Upper lobe of left lung (tissue), 6 donors: ENCODE measurements at regions not wholly inside any gene's neighbourhood (a gene's known extent, or its start where the extent isn't known, plus 50 kb on each side); places are given as distances from the start of the nearest gene placed in this dataset.
A peak's percentile ranks its signal among the peaks of the same experiment; 100 is the strongest.

Experiments
- ATAC-seq, 2 donors: fragments of 200-7000 bp; cut with Tn5 transposase; one replicate each; pipeline ENCODE4 v1.9.1; 2022; ENCODE audit warnings: mild to moderate bottlenecking in 2 of 2, moderate library complexity in 2 of 2; ENCODE audit not compliant: low FRiP score in 2 of 2
- DNase-seq, 2 donors: peaks; one replicate each; pipeline ENCODE4 v3.0.0-alpha.2; 2019 to 2020
- H3K27ac ChIP-seq, 4 donors: fragments of 200-600 bp; sonication (generic); one replicate each; pipeline ENCODE4 v1.5.1; 2016 to 2019
- H3K27me3 ChIP-seq, 4 donors: fragments of 200-600 bp; sonication (generic); one replicate each; pipeline ENCODE4 v1.5.1; 2017 to 2019
- H3K36me3 ChIP-seq, 4 donors: fragments of 200-600 bp; sonication (generic); one replicate each; pipeline ENCODE4 v1.5.1; 2016 to 2019
- H3K4me1 ChIP-seq, 4 donors: fragments of 200-600 bp; sonication (generic); one replicate each; pipeline ENCODE4 v1.5.1; 2018 to 2019
- H3K4me3 ChIP-seq, 4 donors: fragments of 200-600 bp; sonication (generic); one replicate each; pipeline ENCODE4 v1.5.1; 2017 to 2019; ENCODE audit warnings: mild to moderate bottlenecking in 2 of 4, moderate library complexity in 1 of 4
- H3K9me3 ChIP-seq, 4 donors: fragments of 200-600 bp; sonication (generic); one replicate each; pipeline ENCODE4 v1.5.1; 2018 to 2019
- EP300 ChIP-seq, 4 donors: sonication (generic); formaldehyde crosslinking; IDR thresholded peaks; one replicate each; pipeline ENCODE4 v1.5.1; 2017; ENCODE audit warnings: antibody characterized with exemption in 4 of 4, control low read depth in 2 of 4
- POLR2A ChIP-seq, 4 donors: fragments of 450-650 bp; IDR thresholded peaks; one replicate each; pipeline ENCODE4 v1.5.1; 2016 to 2017; ENCODE audit warnings: antibody characterized with exemption in 4 of 4, mild to moderate bottlenecking in 2 of 4
- POLR2AphosphoS5 ChIP-seq, 2 donors: sonication (generic); formaldehyde crosslinking; IDR thresholded peaks; one replicate each; pipeline ENCODE4 v1.5.1; 2017; ENCODE audit warnings: antibody characterized with exemption in 2 of 2
- WGBS, 2 donors: methylation state at CpG; one replicate each; pipeline ENCODE4 v1.1.5; 2017 to 2018; 5-methylcytosine and 5-hydroxymethylcytosine counted together
- TF ChIP-seq, protein P1 (sequence below), 6 experiments: fragments of 450-650 bp in 4 of 6; fragments of 200-600 bp in 2 of 6; sonication (generic) in 2 of 6; IDR thresholded peaks; one replicate each; pipeline ENCODE4 v1.5.1; 2016 to 2019; ENCODE audit warnings: antibody characterized with exemption in 6 of 6
- donor health status: DM: no; HTN: no; CAD: no; lungs with moderate emphysema.
- donor health status: DM: no; HTN: yes; CAD: no; lungs with severe emphysema.

DNA sequence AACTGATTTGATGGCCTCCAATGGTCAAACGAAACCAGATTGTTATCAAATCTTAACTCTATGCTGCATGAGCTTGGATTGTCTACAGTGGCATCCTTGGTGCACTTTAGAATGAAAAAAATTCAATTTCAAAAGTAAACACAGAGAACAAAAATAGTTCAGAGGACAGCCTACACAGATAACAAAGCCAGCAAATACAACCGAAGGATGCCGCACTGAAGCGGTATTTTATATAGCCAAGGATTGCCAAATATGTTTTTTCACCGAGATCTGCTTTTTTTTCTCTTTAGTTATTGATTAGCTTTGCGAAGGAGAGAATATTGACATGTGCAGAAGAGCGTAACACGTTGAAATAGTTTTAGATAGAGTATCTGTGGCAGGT is 72.0 kb downstream of the SLC4A3 start:
- WGBS, 2 donors, result 88 to 92% methylated on average over 8 of the region's 8 CpGs
- Histone ChIP-seq H3K4me3 (no peak overlapping the region), H3K4me1 (peaks cover 0 to 9% (median 0%) of the 10 kb centered on the region in 4 donors), H3K27ac (no peak overlapping the region), H3K36me3 (no peaks in the 10 kb centered on the region), H3K9me3 (no peaks in the 10 kb centered on the region), H3K27me3 (no peaks in the 10 kb centered on the region)
- DNase-seq, result no peak
- ATAC-seq, result no peak
- TF ChIP-seq POLR2AphosphoS5 (IDR thresholded peaks at IDR 0.05) (no peak), EP300 (IDR thresholded peaks at IDR 0.05) (no peak), POLR2A (IDR thresholded peaks at IDR 0.05) (no peak)
- TF ChIP-seq, protein P1, sequence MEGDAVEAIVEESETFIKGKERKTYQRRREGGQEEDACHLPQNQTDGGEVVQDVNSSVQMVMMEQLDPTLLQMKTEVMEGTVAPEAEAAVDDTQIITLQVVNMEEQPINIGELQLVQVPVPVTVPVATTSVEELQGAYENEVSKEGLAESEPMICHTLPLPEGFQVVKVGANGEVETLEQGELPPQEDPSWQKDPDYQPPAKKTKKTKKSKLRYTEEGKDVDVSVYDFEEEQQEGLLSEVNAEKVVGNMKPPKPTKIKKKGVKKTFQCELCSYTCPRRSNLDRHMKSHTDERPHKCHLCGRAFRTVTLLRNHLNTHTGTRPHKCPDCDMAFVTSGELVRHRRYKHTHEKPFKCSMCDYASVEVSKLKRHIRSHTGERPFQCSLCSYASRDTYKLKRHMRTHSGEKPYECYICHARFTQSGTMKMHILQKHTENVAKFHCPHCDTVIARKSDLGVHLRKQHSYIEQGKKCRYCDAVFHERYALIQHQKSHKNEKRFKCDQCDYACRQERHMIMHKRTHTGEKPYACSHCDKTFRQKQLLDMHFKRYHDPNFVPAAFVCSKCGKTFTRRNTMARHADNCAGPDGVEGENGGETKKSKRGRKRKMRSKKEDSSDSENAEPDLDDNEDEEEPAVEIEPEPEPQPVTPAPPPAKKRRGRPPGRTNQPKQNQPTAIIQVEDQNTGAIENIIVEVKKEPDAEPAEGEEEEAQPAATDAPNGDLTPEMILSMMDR (IDR thresholded peaks at IDR 0.05), result no peak

DNA sequence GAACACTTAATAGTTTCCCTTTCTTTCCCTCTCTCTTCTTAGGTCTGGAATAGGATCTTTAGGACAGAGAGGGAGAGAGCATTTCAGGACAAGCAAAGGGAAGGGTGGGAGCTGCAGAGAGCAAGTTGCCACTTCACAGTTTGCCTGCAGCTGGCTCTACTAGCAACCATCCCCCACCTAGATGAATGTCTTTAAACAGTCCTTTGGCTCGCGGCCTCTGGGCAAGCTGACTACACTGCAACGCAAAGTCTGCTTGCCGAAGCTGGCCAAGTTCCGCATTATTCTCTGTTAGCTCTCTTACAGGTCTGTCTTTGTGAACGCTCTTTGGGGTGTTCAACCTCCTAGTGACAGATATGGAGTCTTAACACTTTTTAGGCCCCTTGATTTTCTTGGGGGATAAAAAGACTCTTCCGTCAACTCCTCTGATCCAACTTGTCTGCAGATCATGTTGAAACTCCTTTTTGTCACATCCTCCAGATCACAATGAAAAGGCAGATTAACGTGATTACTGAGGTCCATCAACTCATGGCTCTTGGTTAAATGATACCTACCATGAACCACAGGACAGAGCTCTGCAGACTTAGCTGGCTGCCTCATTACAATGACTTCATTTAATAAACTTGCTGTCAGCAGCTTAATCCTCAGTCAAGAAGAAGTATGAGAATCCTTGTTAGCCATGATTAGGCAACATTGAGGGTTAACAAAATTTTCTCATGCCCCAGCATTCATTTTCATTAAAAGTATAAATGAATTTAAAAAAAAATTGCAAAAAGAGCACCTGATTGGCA is 74.6 kb downstream of the SLC4A3 start:
- Histone ChIP-seq H3K9me3 (no peaks in the 10 kb centered on the region), H3K27ac (no peak overlapping the region), H3K27me3 (no peaks in the 10 kb centered on the region), H3K4me3 (no peak overlapping the region), H3K4me1 (peaks cover 0 to 9% (median 0%) of the 10 kb centered on the region in 4 donors), H3K36me3 (no peaks in the 10 kb centered on the region)
- WGBS, 2 donors, result 53 to 63% methylated on average over 8 of the region's 8 CpGs
- ATAC-seq (peak in 1 of 2 donors; percentile 27), DNase-seq (no peak)
- TF ChIP-seq, protein P1 (IDR thresholded peaks at IDR 0.05), result no peak
- TF ChIP-seq POLR2AphosphoS5 (IDR thresholded peaks at IDR 0.05), result no peak
- no peak for TF ChIP-seq POLR2A (IDR thresholded peaks at IDR 0.05)
- TF ChIP-seq EP300 (IDR thresholded peaks at IDR 0.05), result no peak

DNA sequence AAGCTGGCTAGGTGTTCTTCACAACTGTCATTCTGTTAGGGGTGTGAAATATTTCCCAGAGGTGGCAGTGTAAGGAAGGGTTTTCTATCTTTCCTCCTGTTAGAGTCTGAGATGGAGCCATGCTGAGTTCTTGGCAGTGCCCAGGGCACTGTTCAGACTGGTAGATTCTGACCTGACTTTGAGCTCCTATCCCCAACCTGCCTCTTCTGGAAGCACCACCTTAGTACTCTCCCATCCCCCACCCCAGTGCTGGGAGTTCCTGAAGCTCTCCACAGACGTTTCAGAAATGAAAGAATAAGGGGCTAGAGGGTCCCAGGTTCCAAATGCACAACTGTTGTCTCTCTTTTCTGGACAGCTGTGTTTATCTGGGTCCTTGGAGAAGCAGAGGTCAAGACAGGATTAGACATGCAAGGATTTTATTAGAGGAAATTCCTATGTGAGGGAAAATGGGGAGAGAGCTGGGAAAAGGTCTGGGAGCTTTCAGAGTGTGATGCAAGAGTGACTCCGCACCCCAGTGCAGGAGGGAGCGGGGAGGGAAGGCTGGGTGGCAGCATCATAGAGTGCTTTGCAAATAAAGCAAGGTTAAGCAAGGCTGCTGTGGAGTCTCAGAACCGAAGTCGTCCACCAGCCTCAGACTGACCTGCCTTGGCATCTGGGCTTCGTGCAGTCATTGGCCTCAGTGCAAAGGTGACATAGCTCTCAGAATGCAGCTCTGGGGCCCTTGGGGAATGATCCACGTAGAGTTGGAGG is 75.5 kb downstream of the SLC4A3 start:
- TF ChIP-seq, protein P1 (IDR thresholded peaks at IDR 0.05), result no peak
- TF ChIP-seq POLR2AphosphoS5 (IDR thresholded peaks at IDR 0.05) (no peak), EP300 (IDR thresholded peaks at IDR 0.05) (no peak), POLR2A (IDR thresholded peaks at IDR 0.05) (no peak)
- Histone ChIP-seq H3K4me3 (no peak overlapping the region), H3K27ac (no peak overlapping the region), H3K4me1 (peaks cover 0 to 9% (median 0%) of the 10 kb centered on the region in 4 donors), H3K9me3 (no peaks in the 10 kb centered on the region), H3K27me3 (no peaks in the 10 kb centered on the region), H3K36me3 (no peaks in the 10 kb centered on the region)
- WGBS, 2 donors, result 45 to 55% methylated on average over 7 of the region's 7 CpGs
- ATAC-seq, result peak; percentile 21 to 82
- peak in 1 of 2 donors; percentile 66 for DNase-seq

DNA sequence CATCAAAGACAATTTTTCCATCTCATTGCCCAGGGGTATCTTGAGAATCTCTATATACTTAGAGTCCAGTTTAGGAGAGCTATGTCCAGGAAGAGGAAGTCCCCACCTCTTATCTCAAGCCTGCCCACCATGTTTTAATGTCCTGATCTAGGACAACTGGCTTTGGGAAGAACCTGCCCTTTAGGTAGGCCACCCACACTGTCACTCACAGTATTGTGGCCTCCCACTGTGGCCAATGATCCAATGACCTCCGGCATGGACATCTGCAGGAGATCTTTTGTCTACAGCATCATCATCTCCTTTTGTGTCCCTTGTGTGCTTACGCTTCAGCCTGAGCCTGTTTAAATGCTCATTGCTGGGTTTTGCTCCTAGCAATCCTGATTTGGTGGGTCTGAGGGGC is 77.4 kb downstream of the SLC4A3 start:
- no peaks in the 10 kb centered on the region for H3K27me3 ChIP-seq
- 81 to 89% methylated on average over 2 of the region's 2 CpGs for WGBS, 2 donors
- no peak overlapping the region for H3K27ac ChIP-seq
- H3K4me1 ChIP-seq, result peaks cover 0 to 9% (median 0%) of the 10 kb centered on the region in 4 donors
- no peaks in the 10 kb centered on the region for H3K9me3 ChIP-seq
- TF ChIP-seq POLR2AphosphoS5 (IDR thresholded peaks at IDR 0.05), result no peak
- TF ChIP-seq POLR2A (IDR thresholded peaks at IDR 0.05), result no peak
- TF ChIP-seq, protein P1 (IDR thresholded peaks at IDR 0.05), result no peak
- TF ChIP-seq EP300 (IDR thresholded peaks at IDR 0.05), result no peak
- DNase-seq, result no peak
- H3K36me3 ChIP-seq, result no peaks in the 10 kb centered on the region
- no peak for ATAC-seq
- H3K4me3 ChIP-seq, result no peak overlapping the region
